ENCODE measurements at regions not wholly inside any gene's neighbourhood (a gene's known extent, or its start where the extent isn't known, plus 50 kb on each side); places are given as distances from the start of the nearest gene placed in this dataset.

GRCh38 chr16:73255031-73255430 lies 207.1 kb upstream of the ZFHX3 start:
- DNase-seq (ENCODE audit: low spot score): no peak

GRCh38 chr16:73253922-73254480 lies 206.1 kb upstream of the ZFHX3 start:
- DNase-seq (ENCODE audit: low spot score): no peak

GRCh38 chr16:73252446-73252845 lies 204.5 kb upstream of the ZFHX3 start:
- DNase-seq (ENCODE audit: low spot score): no peak

- no peak for DNase-seq (ENCODE audit: low spot score)
These were observed 203.7 kb upstream of the ZFHX3 start for GRCh38 chr16:73251608-73252007.

- no peak for DNase-seq (ENCODE audit: low spot score)
These were observed 200.4 kb upstream of the ZFHX3 start for GRCh38 chr16:73248316-73248715.

DNA sequence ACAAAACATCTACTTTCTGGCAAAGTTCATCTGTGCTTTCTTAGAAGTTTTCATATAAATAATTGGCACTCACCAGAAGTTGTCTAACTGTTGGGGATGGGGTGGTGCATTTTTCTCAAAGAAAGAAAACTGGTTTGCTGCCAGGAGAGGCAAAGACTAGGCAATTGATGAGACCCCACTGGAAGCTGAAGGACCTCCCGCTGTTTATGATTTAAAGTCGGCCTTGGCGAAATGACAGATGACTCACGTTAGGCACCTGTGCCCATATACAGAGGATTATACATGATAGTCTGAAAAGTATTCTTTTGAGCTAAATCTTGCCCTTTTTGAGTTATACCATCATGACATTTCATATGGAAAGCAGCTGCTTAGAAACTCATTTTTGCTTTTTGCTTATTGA lies 193.0 kb upstream of the ZFHX3 start:
- DNase-seq (ENCODE audit: low spot score): no peak

GRCh38 chr16:73237601-73238000 lies 189.7 kb upstream of the ZFHX3 start:
- DNase-seq (ENCODE audit: low spot score): no peak

DNA sequence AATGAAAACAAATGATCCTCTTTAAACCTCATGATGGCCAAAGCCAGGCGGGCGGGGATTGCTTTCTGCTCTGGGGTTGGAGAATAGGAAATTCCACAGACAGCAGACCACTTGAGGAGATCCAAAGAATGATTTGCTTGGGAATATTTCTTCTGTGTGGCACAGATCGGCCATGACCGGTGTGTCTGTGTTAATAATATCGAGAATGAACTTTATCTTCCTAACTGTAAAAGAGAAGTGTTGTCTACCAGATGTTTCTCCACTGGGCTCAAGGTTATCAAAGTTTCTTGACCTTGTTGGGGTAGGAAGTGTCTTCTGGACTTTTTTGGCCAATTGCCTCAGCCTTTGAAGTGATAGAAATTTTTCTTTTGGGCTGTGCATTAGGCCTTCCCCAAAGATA lies 186.6 kb upstream of the ZFHX3 start:
- DNase-seq (ENCODE audit: low spot score): no peak

DNA sequence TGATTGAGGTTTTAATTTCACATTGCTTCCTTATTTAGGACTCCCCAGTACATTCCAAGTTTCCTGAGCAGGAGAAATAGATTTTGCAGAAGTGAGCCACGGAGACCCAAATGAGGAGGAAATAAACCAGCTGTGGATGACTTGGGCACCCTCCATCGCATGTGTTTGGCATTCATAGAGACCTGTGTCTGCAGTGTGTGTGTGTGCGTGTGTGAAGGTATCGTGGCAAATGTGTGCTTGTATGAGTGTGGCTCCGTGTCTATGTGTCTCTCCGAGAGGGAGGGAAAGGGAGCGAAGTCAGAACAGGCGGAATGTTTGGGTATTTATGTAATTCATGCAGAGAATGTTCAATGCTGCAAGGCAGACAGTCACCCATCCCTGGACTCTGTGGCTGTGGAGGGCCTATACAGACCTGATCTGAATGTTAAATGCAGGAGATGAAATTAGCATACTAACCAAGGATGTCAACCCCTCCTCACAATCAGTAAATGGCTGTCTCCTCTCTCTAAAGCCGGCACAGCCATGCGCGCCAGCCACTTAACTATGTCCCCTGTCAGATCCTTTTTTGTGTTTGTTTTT lies 186.0 kb upstream of the ZFHX3 start:
- DNase-seq (ENCODE audit: low spot score): no peak

- DNase-seq (ENCODE audit: low spot score): no peak
These were observed 185.4 kb upstream of the ZFHX3 start for GRCh38 chr16:73233329-73233765.

GRCh38 chr16:73232555-73233328 lies 184.8 kb upstream of the ZFHX3 start:
- DNase-seq (ENCODE audit: low spot score): no peak

- DNase-seq (ENCODE audit: low spot score): no peak
These were observed 184.1 kb upstream of the ZFHX3 start for GRCh38 chr16:73231944-73232554.

DNA sequence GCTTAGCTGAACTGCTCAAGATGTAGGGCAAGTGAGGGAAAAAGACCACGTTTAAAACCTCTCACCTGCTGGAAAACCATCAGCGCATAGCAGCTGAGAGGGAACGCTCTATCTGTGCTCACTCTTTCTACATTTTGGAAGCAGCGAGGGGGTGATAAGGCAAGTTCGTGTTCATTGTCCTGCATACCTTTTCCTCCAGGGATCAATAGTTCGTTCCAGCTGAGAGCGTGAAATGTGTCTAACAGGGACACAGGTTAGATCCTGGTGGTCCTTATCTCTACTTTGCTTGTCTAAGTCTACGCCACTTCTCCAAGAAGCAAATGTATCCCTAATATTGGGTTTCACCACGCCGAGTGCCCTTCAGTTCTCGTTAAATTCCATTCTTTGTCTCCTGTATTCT lies 183.5 kb upstream of the ZFHX3 start:
- DNase-seq (ENCODE audit: low spot score): no peak

DNA sequence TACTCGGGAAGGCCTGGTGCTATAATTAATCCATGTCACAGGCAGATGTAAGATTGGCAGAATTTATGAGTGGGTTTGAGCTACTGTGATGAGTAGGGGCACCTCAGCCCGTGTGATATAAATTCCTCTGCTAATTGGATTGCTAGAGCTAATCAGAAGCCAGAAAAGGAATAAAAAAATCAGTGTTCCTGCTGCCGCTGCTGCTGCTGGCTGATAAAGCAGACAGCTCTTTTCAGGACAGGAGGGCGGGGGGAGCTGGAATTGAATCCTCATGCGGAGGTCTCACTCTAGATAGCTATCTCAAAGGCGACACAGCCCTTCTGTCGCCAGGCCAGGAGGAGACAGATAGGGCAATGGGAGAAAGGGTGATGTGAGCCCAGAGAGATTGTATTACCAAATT lies 182.7 kb upstream of the ZFHX3 start:
- no peak for DNase-seq (ENCODE audit: low spot score)

DNA sequence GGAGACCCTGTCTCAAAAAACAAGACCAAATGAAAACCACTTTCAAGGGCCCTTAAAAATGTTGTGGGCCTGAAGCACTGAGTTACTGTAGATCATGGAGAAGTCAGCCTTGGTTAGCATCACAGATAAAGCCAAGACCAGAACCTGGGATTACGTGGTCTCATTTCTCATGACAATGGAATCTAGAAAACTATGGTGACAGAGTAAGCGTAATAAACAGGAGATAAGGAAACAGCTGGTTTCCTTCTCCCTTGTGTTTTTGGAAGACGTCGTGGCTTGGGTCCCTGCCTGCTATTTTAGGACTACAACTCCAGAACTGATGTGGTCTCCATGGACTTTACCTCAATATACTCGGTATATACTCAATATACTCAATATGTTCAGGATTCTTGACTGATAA lies 180.7 kb upstream of the ZFHX3 start:
- no peak for DNase-seq (ENCODE audit: low spot score)

GRCh38 chr16:73226675-73227074 lies 178.7 kb upstream of the ZFHX3 start:
- no peak for DNase-seq (ENCODE audit: low spot score)

DNA sequence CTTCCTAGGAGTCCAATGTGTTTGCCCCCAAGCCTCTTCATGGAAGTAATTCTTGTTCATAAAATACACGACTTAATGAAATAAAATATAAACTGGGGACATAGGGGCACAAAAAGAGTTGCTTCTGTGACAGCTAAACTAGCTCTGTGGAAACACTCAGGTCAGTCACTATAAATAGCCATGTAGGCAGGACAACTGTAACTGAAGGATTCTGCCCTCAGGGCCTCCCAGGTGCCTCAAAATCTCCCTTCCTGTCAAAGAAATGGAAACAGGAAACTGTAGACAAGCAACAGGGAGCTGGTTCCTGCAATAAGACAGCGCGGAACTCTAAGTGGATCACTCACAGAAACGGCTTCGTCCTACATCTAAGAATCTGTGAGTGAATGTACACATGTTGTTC lies 178.1 kb upstream of the ZFHX3 start:
- DNase-seq (ENCODE audit: low spot score): no peak

DNA sequence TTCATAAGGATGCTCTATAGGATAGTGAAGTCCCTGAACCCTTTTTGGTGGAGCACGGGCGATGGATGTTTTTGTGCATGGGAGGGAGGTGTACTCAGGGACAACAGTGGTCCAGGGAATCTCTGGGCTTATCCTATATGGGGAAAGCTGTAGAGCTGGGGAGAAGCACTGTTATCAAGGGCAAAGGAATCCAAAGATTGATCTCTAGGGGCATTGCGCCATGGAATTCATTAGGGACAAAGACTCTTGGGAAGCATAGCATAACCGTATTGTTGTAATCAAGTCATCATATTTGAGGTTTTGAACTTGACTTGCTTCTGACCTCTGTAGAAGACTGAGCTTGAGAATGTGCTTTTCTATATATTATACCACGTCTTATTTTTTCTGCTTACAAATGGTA lies 172.9 kb upstream of the ZFHX3 start:
- DNase-seq (ENCODE audit: low spot score): no peak

DNA sequence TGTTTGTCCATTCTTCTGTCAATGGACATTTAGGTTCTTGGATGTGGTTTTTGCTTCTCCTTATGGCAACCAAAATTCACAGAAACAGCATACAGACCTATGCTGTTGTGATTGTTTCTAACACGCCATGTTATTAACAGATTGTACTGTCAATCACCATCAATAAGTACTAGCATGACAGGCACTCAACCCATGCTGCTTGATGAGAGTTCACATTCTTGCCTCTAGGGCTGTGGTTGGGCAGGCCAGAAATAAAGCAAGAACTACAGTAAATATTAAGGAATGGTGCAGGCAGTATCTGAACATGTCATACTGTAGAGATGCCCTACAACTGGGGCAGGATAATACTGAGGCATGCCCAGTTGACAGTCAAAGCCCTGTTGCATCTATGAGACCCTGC lies 171.2 kb upstream of the ZFHX3 start:
- no peak for DNase-seq (ENCODE audit: low spot score)

DNA sequence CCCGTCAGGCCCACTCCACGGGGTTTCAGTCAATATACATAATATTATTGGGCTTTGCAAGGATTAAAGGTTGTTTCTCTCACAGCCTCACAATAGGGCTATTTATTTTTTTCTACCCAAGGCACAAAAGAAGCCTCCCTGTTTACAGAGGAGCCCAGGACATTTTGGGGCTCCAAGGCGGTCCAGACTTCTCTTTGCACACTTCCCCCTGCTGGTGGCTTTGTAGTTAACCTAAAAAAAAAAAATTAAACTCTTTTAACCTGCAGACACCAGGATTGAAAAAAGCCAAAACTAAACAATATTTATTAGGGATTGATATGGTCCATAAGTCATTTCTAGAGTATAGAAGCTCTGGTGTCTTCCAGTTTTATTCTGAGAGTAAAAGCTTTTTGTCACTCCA lies 169.7 kb upstream of the ZFHX3 start:
- DNase-seq (ENCODE audit: low spot score): no peak

DNA sequence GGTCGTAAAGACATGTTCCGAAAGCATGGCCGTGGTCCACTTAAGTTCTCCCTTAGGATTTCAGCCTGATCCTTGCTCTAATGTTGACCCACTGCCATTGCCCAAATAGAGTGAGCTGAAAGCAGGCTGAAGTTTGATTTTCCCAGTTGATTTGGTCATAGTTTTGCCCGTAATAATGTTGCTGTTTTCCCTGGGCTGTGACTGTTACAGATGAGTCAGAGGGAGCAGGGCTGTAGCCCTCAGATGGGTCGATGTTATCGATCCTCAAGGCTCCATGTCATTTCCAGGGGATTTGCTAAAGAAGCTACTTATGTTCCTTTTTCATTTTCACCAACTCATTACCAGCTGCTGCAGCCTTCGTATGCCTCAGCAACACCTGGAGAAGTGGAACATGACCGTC lies 169.0 kb upstream of the ZFHX3 start:
- no peak for DNase-seq (ENCODE audit: low spot score)

- no peak for DNase-seq (ENCODE audit: low spot score)
These were observed 167.9 kb upstream of the ZFHX3 start for GRCh38 chr16:73215678-73216377.
